T-cell (primary cell): ENCODE measurements at regions not wholly inside any gene's neighbourhood (a gene's known extent, or its start where the extent isn't known, plus 50 kb on each side); places are given as distances from the start of the nearest gene placed in this dataset.

Experiments
- ATAC-seq, 4 experiments: fragments of 200-7000 bp in 3 of 4; fragments of 150-1000 bp in 1 of 4; cut with Tn5 transposase; replicated peaks in 1 of 4; 1 replicate in 3 of 4; 2 replicates in 1 of 4; pipeline ENCODE4 v1.10.0; 2021; ENCODE audit warnings: moderate library complexity in 3 of 4, mild to moderate bottlenecking in 2 of 4, moderate number of reproducible peaks in 1 of 4
- CTCF ChIA-PET, 2 donors: fragments of 300-600 bp; sonication (Branson Sonifier 250); formaldehyde crosslinking; loops; one replicate each; lab custom pipeline; 2022; ENCODE audit warnings: antibody characterized with exemption in 2 of 2; lab: Charles Lee
- POLR2A ChIA-PET, 2 donors: fragments of 300-600 bp; sonication (Branson Sonifier 250); formaldehyde crosslinking; loops; one replicate each; lab custom pipeline; 2022; ENCODE audit warnings: antibody characterized with exemption in 2 of 2; lab: Charles Lee
- DNase-seq, 35 experiments: peaks; one replicate each; pipeline versions ENCODE4 v3.0.0 to v3.0.0-alpha.2; 2013 to 2023
- H3K27ac ChIP-seq: one replicate; pipeline ENCODE4 v1.5.1; 2013; ENCODE audit warnings: low read length
- H3K27me3 ChIP-seq, 2 experiments: replicated peaks in 1 of 2; 1 replicate in 1 of 2; 2 replicates in 1 of 2; pipeline versions ENCODE4 v1.6.1 to v1.7.0; 2013; ENCODE audit warnings: low read length in 1 of 2, mixed read lengths in 1 of 2; ENCODE audit not compliant: control insufficient read depth in 2 of 2, insufficient read depth in 2 of 2; ENCODE audit errors: extremely low read depth in 1 of 2
- H3K36me3 ChIP-seq, 2 donors: 1 replicate in 1 of 2; 2 replicates in 1 of 2; pipeline versions ENCODE4 v1.6.1 to v1.7.0; 2013; ENCODE audit warnings: low read length in 1 of 2; ENCODE audit not compliant: control insufficient read depth in 2 of 2, insufficient read depth in 1 of 2; ENCODE audit errors: extremely low read depth in 1 of 2
- H3K4me1 ChIP-seq, 2 experiments: 1 replicate in 1 of 2; 2 replicates in 1 of 2; pipeline versions ENCODE4 v1.6.1 to v1.7.0; 2013; ENCODE audit warnings: low read length in 2 of 2, mixed read lengths in 1 of 2; ENCODE audit not compliant: insufficient read depth in 2 of 2, control insufficient read depth in 1 of 2; ENCODE audit errors: extremely low read depth in 1 of 2
- H3K4me3 ChIP-seq, 2 donors: 1 replicate in 1 of 2; 2 replicates in 1 of 2; pipeline versions ENCODE4 v1.5.1 to v1.7.0; 2013; ENCODE audit warnings: mild to moderate bottlenecking in 2 of 2, low read length in 1 of 2, moderate library complexity in 1 of 2; ENCODE audit not compliant: control insufficient read depth in 1 of 2; ENCODE audit errors: extremely low read depth in 1 of 2
- H3K9me3 ChIP-seq: 2 replicates; pipeline ENCODE4 v1.7.0; 2013
- H3K27ac Mint-ChIP-seq, 2 donors: one replicate each; pipeline ENCODE4 v1.8.0; 2020 to 2021; ENCODE audit warnings: mild to moderate bottlenecking in 2 of 2, mixed read lengths in 2 of 2
- H3K27me3 Mint-ChIP-seq, 2 donors: one replicate each; pipeline ENCODE4 v1.8.0; 2021 to 2022; ENCODE audit warnings: mixed read lengths in 2 of 2
- H3K36me3 Mint-ChIP-seq: one replicate; pipeline ENCODE4 v1.8.0; 2021; ENCODE audit warnings: mixed read lengths
- H3K4me1 Mint-ChIP-seq, 3 donors: one replicate each; pipeline ENCODE4 v1.8.0; 2020 to 2022; ENCODE audit warnings: mixed read lengths in 3 of 3, mild to moderate bottlenecking in 1 of 3
- H3K4me3 Mint-ChIP-seq, 3 donors: one replicate each; pipeline ENCODE4 v1.8.0; 2020 to 2022; ENCODE audit warnings: mild to moderate bottlenecking in 3 of 3, mixed read lengths in 3 of 3, moderate library complexity in 3 of 3
- H3K9me3 Mint-ChIP-seq, 3 donors: one replicate each; pipeline ENCODE4 v1.8.0; 2020 to 2022; ENCODE audit warnings: mixed read lengths in 3 of 3
- WGBS: methylation state at CpG from one replicate; pipeline ENCODE4 v1.1.5; 2013; ENCODE audit warnings: missing lambda C conversion rate; ENCODE audit not compliant: insufficient coverage; 5-methylcytosine and 5-hydroxymethylcytosine counted together

- no peak for DNase-seq
- Histone ChIP-seq H3K27me3 (no peaks in the 10 kb centered on the region), H3K27ac (no peak overlapping the region), H3K9me3 (no peaks in the 10 kb centered on the region), H3K36me3 (no peaks in the 10 kb centered on the region), H3K4me1 (peaks cover 0 to 2% of the 10 kb centered on the region in 2 experiments), H3K4me3 (no peak overlapping the region)
- no peak for ATAC-seq
- ChIA-PET CTCF (no interaction called here), POLR2A (no interaction called here)
- Mint-ChIP-seq H3K27me3 (no peaks in the 10 kb centered on the region), H3K9me3 (no peaks in the 10 kb centered on the region), H3K4me3 (no peak overlapping the region), H3K36me3 (no peaks in the 10 kb centered on the region), H3K27ac (no peak overlapping the region), H3K4me1 (peaks cover 5 to 10% (median 6%) of the 10 kb centered on the region in 3 donors)
- no CpG with 5 or more reads among the region's 1 CpG for WGBS
Measured at GRCh38 chr4:15349965-15350364, 77.9 kb upstream of the C1QTNF7 start.

- no peaks in the 10 kb centered on the region for H3K36me3 Mint-ChIP-seq
- no peaks in the 10 kb centered on the region for H3K9me3 Mint-ChIP-seq
- H3K4me1 Mint-ChIP-seq = peaks cover 5 to 10% (median 6%) of the 10 kb centered on the region in 3 donors
- Histone ChIP-seq H3K36me3 (no peaks in the 10 kb centered on the region), H3K4me1 (peaks cover 0 to 2% of the 10 kb centered on the region in 2 experiments), H3K27ac (no peak overlapping the region), H3K27me3 (no peaks in the 10 kb centered on the region), H3K4me3 (no peak overlapping the region), H3K9me3 (no peaks in the 10 kb centered on the region)
- WGBS = 82% methylated on average over 2 of the region's 2 CpGs
- H3K4me3 Mint-ChIP-seq = no peak overlapping the region
- POLR2A ChIA-PET = no interaction called here
- no peak overlapping the region for H3K27ac Mint-ChIP-seq
- no peak for DNase-seq
- CTCF ChIA-PET = no interaction called here
- no peaks in the 10 kb centered on the region for H3K27me3 Mint-ChIP-seq
- no peak for ATAC-seq
Measured at GRCh38 chr4:15352524-15352923, 75.3 kb upstream of the C1QTNF7 start.

- H3K27ac ChIP-seq = no peak overlapping the region
- H3K9me3 Mint-ChIP-seq = no peaks in the 10 kb centered on the region
- CTCF ChIA-PET = no interaction called here
- ATAC-seq (no peak), DNase-seq (no peak)
- no peaks in the 10 kb centered on the region for H3K36me3 ChIP-seq
- H3K4me3 ChIP-seq = no peak overlapping the region
- POLR2A ChIA-PET = no interaction called here
- H3K4me1 ChIP-seq = peaks cover 0 to 2% of the 10 kb centered on the region in 2 experiments
- no peaks in the 10 kb centered on the region for H3K36me3 Mint-ChIP-seq
- H3K27me3 ChIP-seq = no peaks in the 10 kb centered on the region
- no peak overlapping the region for H3K27ac Mint-ChIP-seq
- peaks cover 5 to 10% (median 6%) of the 10 kb centered on the region in 3 donors for H3K4me1 Mint-ChIP-seq
- no peaks in the 10 kb centered on the region for H3K27me3 Mint-ChIP-seq
- no peaks in the 10 kb centered on the region for H3K9me3 ChIP-seq
- WGBS = 88% methylated on average over 1 of the region's 3 CpGs
- H3K4me3 Mint-ChIP-seq = no peak overlapping the region
Measured at GRCh38 chr4:15353207-15353606, 74.6 kb upstream of the C1QTNF7 start.

GRCh38 chr4:15354371-15355297 lies 73.2 kb upstream of the C1QTNF7 start:
- CTCF ChIA-PET = no interaction called here

GRCh38 chr4:15361529-15361928 lies 66.3 kb upstream of the C1QTNF7 start:
- no peak for ATAC-seq

More at GRCh38 chr4:15354371-15355297, 73.2 kb upstream of the C1QTNF7 start:
- 75% methylated on average over 6 of the region's 8 CpGs for WGBS
- Histone ChIP-seq H3K9me3 (no peaks in the 10 kb centered on the region), H3K4me3 (no peak overlapping the region), H3K36me3 (no peaks in the 10 kb centered on the region), H3K27me3 (no peaks in the 10 kb centered on the region), H3K4me1 (peaks cover 0 to 2% of the 10 kb centered on the region in 2 experiments), H3K27ac (no peak overlapping the region)
- POLR2A ChIA-PET = interaction anchor here in 1 of 2 donors (0.6 kb wide), 1 partner anchor 116 kb away, joined by 3 read pairs; no protein-coding TSS in a partner anchor
- H3K36me3 Mint-ChIP-seq = no peaks in the 10 kb centered on the region
- H3K27me3 Mint-ChIP-seq = no peaks in the 10 kb centered on the region
- no peak for DNase-seq
- H3K4me1 Mint-ChIP-seq = peaks cover 1 to 4% (median 2%) of the 10 kb centered on the region in 3 donors
- no peak for ATAC-seq
- no peaks in the 10 kb centered on the region for H3K9me3 Mint-ChIP-seq
- no peak overlapping the region for H3K27ac Mint-ChIP-seq
- H3K4me3 Mint-ChIP-seq = no peak overlapping the region

GRCh38 chr4:15362541-15362940 lies 65.3 kb upstream of the C1QTNF7 start:
- Histone ChIP-seq H3K4me1 (no peaks in the 10 kb centered on the region), H3K4me3 (no peak overlapping the region), H3K9me3 (no peaks in the 10 kb centered on the region), H3K27ac (no peak overlapping the region), H3K36me3 (no peaks in the 10 kb centered on the region), H3K27me3 (no peaks in the 10 kb centered on the region)
- H3K27ac Mint-ChIP-seq = no peak overlapping the region
- DNase-seq (no peak), ATAC-seq (no peak)
- H3K36me3 Mint-ChIP-seq = no peaks in the 10 kb centered on the region
- no CpG with 5 or more reads among the region's 2 CpGs for WGBS
- H3K4me3 Mint-ChIP-seq = no peak overlapping the region
- H3K27me3 Mint-ChIP-seq = no peaks in the 10 kb centered on the region
- H3K4me1 Mint-ChIP-seq = peaks cover 2 to 5% (median 4%) of the 10 kb centered on the region in 3 donors
- ChIA-PET POLR2A (no interaction called here), CTCF (no interaction called here)
- H3K9me3 Mint-ChIP-seq = no peaks in the 10 kb centered on the region

More at GRCh38 chr4:15361529-15361928, 66.3 kb upstream of the C1QTNF7 start:
- no CpG with 5 or more reads among the region's 2 CpGs for WGBS
- ChIA-PET CTCF (interaction anchor here in 1 of 2 donors (1.0 kb wide), 1 partner anchor 19 kb away, joined by 3 read pairs; no protein-coding TSS in a partner anchor), POLR2A (interaction anchor here in 1 of 2 donors (0.6 kb wide), 1 partner anchor 37 kb away, joined by 6 read pairs; no protein-coding TSS in a partner anchor)
- Mint-ChIP-seq H3K27me3 (no peaks in the 10 kb centered on the region), H3K4me1 (peaks cover 0 to 2% (median 1%) of the 10 kb centered on the region in 3 donors), H3K27ac (no peak overlapping the region), H3K36me3 (no peaks in the 10 kb centered on the region), H3K9me3 (no peaks in the 10 kb centered on the region), H3K4me3 (no peak overlapping the region)
- no peak overlapping the region for H3K27ac ChIP-seq
- no peaks in the 10 kb centered on the region for H3K9me3 ChIP-seq
- no peak for DNase-seq
- H3K4me3 ChIP-seq = no peak overlapping the region
- H3K4me1 ChIP-seq = no peaks in the 10 kb centered on the region
- no peaks in the 10 kb centered on the region for H3K36me3 ChIP-seq
- H3K27me3 ChIP-seq = no peaks in the 10 kb centered on the region
